Liver (tissue), 8 donors: ENCODE measurements at regions not wholly inside any gene's neighbourhood (a gene's known extent, or its start where the extent isn't known, plus 50 kb on each side); places are given as distances from the start of the nearest gene placed in this dataset.

Source experiments
- DNase-seq: peaks from one replicate; pipeline ENCODE4 v3.0.0-alpha.2; 2017; ENCODE audit warnings: low spot score
- H3K27ac ChIP-seq, 2 donors: one replicate each; pipeline ENCODE4 v1.7.0; 2013; ENCODE audit warnings: inconsistent platforms in 2 of 2, low read length in 2 of 2, control low read depth in 1 of 2, low read depth in 1 of 2, mild to moderate bottlenecking in 1 of 2
- H3K27me3 ChIP-seq, 4 donors: one replicate each; pipeline versions ENCODE4 v1.6.1 to v1.7.0; 2013; ENCODE audit warnings: low read length in 3 of 4, inconsistent platforms in 1 of 4, mild to moderate bottlenecking in 1 of 4, moderate library complexity in 1 of 4; ENCODE audit not compliant: control insufficient read depth in 4 of 4, insufficient read depth in 4 of 4
- H3K36me3 ChIP-seq, 4 donors: one replicate each; pipeline versions ENCODE4 v1.6.1 to v1.7.0; 2013; ENCODE audit warnings: low read length in 3 of 4, mild to moderate bottlenecking in 3 of 4, low read depth in 1 of 4, moderate library complexity in 1 of 4; ENCODE audit not compliant: control insufficient read depth in 4 of 4, insufficient read depth in 3 of 4
- H3K4me1 ChIP-seq, 4 donors: one replicate each; pipeline versions ENCODE4 v1.6.1 to v1.7.0; 2013; ENCODE audit warnings: low read length in 3 of 4, mild to moderate bottlenecking in 3 of 4, moderate library complexity in 1 of 4; ENCODE audit not compliant: control insufficient read depth in 4 of 4, insufficient read depth in 4 of 4
- H3K4me3 ChIP-seq, 3 donors: one replicate each; pipeline versions ENCODE4 v1.6.1 to v1.7.0; 2013; ENCODE audit warnings: low read length in 3 of 3, control low read depth in 1 of 3, low read depth in 1 of 3, mild to moderate bottlenecking in 1 of 3
- H3K9ac ChIP-seq, 2 donors: one replicate each; pipeline ENCODE4 v1.7.0; 2013; ENCODE audit warnings: low read length in 2 of 2, mild to moderate bottlenecking in 2 of 2, moderate library complexity in 2 of 2, control low read depth in 1 of 2, low read depth in 1 of 2
- H3K9me3 ChIP-seq, 4 donors: one replicate each; pipeline versions ENCODE4 v1.6.1 to v1.7.0; 2013; ENCODE audit warnings: low read length in 3 of 4; ENCODE audit not compliant: control insufficient read depth in 4 of 4
- ATF3 ChIP-seq: IDR thresholded peaks from 2 replicates; pipeline ENCODE4 v1.6.1; 2016; ENCODE audit warnings: antibody characterized with exemption
- CTCF ChIP-seq: fragments of 150-350 bp; IDR thresholded peaks from 2 replicates; pipeline ENCODE4 v1.5.1; 2017; ENCODE audit warnings: improper control_type of control experiment, low read depth, low read length; ENCODE audit not compliant: missing input control
- EGR1 ChIP-seq, 2 donors: IDR thresholded peaks; 2 replicates each; pipeline ENCODE4 v1.6.1; 2016 to 2018; ENCODE audit warnings: antibody characterized with exemption in 2 of 2, low read depth in 2 of 2
- FOXA1 ChIP-seq: IDR thresholded peaks from 2 replicates; pipeline ENCODE4 v1.6.1; 2016; ENCODE audit warnings: antibody characterized with exemption
- FOXA2 ChIP-seq: IDR thresholded peaks from 2 replicates; pipeline ENCODE4 v1.6.1; 2016; ENCODE audit warnings: antibody characterized with exemption
- GABPA ChIP-seq, 2 donors: IDR thresholded peaks in 1 of 2; conservative IDR thresholded peaks in 1 of 2; 2 replicates each; pipeline ENCODE4 v1.6.1; 2016; ENCODE audit warnings: antibody characterized with exemption in 2 of 2, mild to moderate bottlenecking in 1 of 2, moderate library complexity in 1 of 2
- HNF4A ChIP-seq, 2 donors: conservative IDR thresholded peaks; 2 replicates each; pipeline ENCODE4 v1.6.1; 2016; ENCODE audit warnings: antibody characterized with exemption in 2 of 2, mild to moderate bottlenecking in 2 of 2
- HNF4G ChIP-seq: IDR thresholded peaks from 2 replicates; pipeline ENCODE4 v1.6.1; 2016; ENCODE audit warnings: antibody characterized with exemption
- JUND ChIP-seq, 2 donors: IDR thresholded peaks; 2 replicates each; pipeline ENCODE4 v1.6.1; 2016; ENCODE audit warnings: antibody characterized with exemption in 2 of 2
- MAX ChIP-seq: IDR thresholded peaks from 2 replicates; pipeline ENCODE4 v1.6.1; 2016; ENCODE audit warnings: antibody characterized with exemption
- NR2F2 ChIP-seq: IDR thresholded peaks from 2 replicates; pipeline ENCODE4 v1.6.1; 2016; ENCODE audit warnings: antibody characterized with exemption
- RAD21 ChIP-seq, 2 donors: IDR thresholded peaks; 2 replicates each; pipeline ENCODE4 v1.6.1; 2016; ENCODE audit warnings: antibody characterized with exemption in 2 of 2, mild to moderate bottlenecking in 2 of 2
- REST ChIP-seq: IDR thresholded peaks from 2 replicates; pipeline ENCODE4 v1.6.1; 2016; ENCODE audit warnings: antibody characterized with exemption, mild to moderate bottlenecking
- RXRA ChIP-seq, 2 donors: IDR thresholded peaks; 2 replicates each; pipeline ENCODE4 v1.6.1; 2017 to 2018; ENCODE audit warnings: antibody characterized with exemption in 2 of 2, mild to moderate bottlenecking in 1 of 2
- SP1 ChIP-seq: IDR thresholded peaks from 2 replicates; pipeline ENCODE4 v1.6.1; 2018; ENCODE audit warnings: antibody characterized with exemption, mild to moderate bottlenecking
- TAF1 ChIP-seq: conservative IDR thresholded peaks from 2 replicates; pipeline ENCODE4 v1.6.1; 2016; ENCODE audit warnings: antibody characterized with exemption, mild to moderate bottlenecking
- YY1 ChIP-seq: IDR thresholded peaks from 2 replicates; pipeline ENCODE4 v1.6.1; 2016; ENCODE audit warnings: antibody characterized with exemption, mild to moderate bottlenecking
- ZBTB33 ChIP-seq: IDR thresholded peaks from 2 replicates; pipeline ENCODE4 v1.6.1; 2016; ENCODE audit warnings: antibody characterized with exemption
- whole genome bisulfite sequencing: extraction: QIAGEN DNeasy Blood & Tissue Kit; methylation state at CpG from one replicate; pipeline ENCODE4 v1.1.7; 2013; 5-methylcytosine and 5-hydroxymethylcytosine counted together
- donor health status: healthy.
- donor health status: healthy.
- donor health status: healthy.
- donor health status: healthy.
- donor health status: healthy.

GRCh38 chr13:84443463-84443862 lies 561.2 kb upstream of the SLITRK1 start:
- no peak overlapping the region for H3K9ac ChIP-seq
- TF ChIP-seq FOXA2 (no peak), GABPA (IDR thresholded peaks at IDR 0.05 in 1 of 2, conservative IDR thresholded peaks at IDR 0.05 in 1 of 2) (no peak), ATF3 (no peak), MAX (no peak), HNF4A (conservative IDR thresholded peaks at IDR 0.05) (no peak), FOXA1 (no peak), RAD21 (IDR thresholded peaks at IDR 0.05) (no peak), TAF1 (no peak), NR2F2 (no peak), CTCF (no peak), SP1 (no peak), ZBTB33 (no peak), YY1 (no peak), RXRA (IDR thresholded peaks at IDR 0.05) (no peak), JUND (IDR thresholded peaks at IDR 0.05) (no peak)
- DNase-seq, result no peak
- H3K27ac ChIP-seq, result no peak overlapping the region
- peaks cover 0 to 2% (median 0%) of the 10 kb centered on the region in 4 donors for H3K9me3 ChIP-seq
- H3K4me1 ChIP-seq, result no peaks in the 10 kb centered on the region
- H3K27me3 ChIP-seq, result no peaks in the 10 kb centered on the region
- H3K36me3 ChIP-seq, result no peaks in the 10 kb centered on the region
- no peak overlapping the region for H3K4me3 ChIP-seq

GRCh38 chr13:84439108-84439507 lies 556.8 kb upstream of the SLITRK1 start:
- Histone ChIP-seq H3K27me3 (no peaks in the 10 kb centered on the region), H3K4me3 (no peak overlapping the region), H3K9ac (no peak overlapping the region), H3K27ac (no peak overlapping the region), H3K4me1 (no peaks in the 10 kb centered on the region), H3K9me3 (peaks cover 0 to 2% (median 0%) of the 10 kb centered on the region in 4 donors), H3K36me3 (no peaks in the 10 kb centered on the region)
- DNase-seq, result no peak
- no peak for TF ChIP-seq ZBTB33
- no peak for TF ChIP-seq JUND (IDR thresholded peaks at IDR 0.05)
- no peak for TF ChIP-seq RXRA (IDR thresholded peaks at IDR 0.05)
- TF ChIP-seq GABPA (IDR thresholded peaks at IDR 0.05 in 1 of 2, conservative IDR thresholded peaks at IDR 0.05 in 1 of 2), result no peak
- TF ChIP-seq FOXA2, result no peak
- TF ChIP-seq YY1, result no peak
- no peak for TF ChIP-seq HNF4G
- TF ChIP-seq RAD21 (IDR thresholded peaks at IDR 0.05), result no peak
- TF ChIP-seq NR2F2, result no peak
- TF ChIP-seq MAX, result no peak
- TF ChIP-seq CTCF, result no peak
- TF ChIP-seq SP1, result no peak
- no peak for TF ChIP-seq REST
- no peak for TF ChIP-seq ATF3
- no peak for TF ChIP-seq FOXA1
- TF ChIP-seq EGR1 (IDR thresholded peaks at IDR 0.05; ENCODE audit: low read depth in 2 of 2), result no peak
- no peak for TF ChIP-seq TAF1
- WGBS, result 96% methylated on average over 1 of the region's 1 CpG
